Omental fat pad (tissue), 3 donors: ENCODE measurements at regions not wholly inside any gene's neighbourhood (a gene's known extent, or its start where the extent isn't known, plus 50 kb on each side); places are given as distances from the start of the nearest gene placed in this dataset.

Experiments
- ATAC-seq: fragments of 150-250 bp; one replicate; pipeline ENCODE4 v1.9.1; 2016; ENCODE audit warnings: mild to moderate bottlenecking, moderate library complexity; ENCODE audit not compliant: low FRiP score
- DNase-seq: peaks from one replicate; pipeline ENCODE4 v3.0.0-alpha.2; 2019; ENCODE audit warnings: low spot score
- TF ChIP-seq, protein P1 (sequence below), 3 donors: fragments of 450-650 bp; IDR thresholded peaks; one replicate each; pipeline ENCODE4 v1.5.1; 2016 to 2017; ENCODE audit warnings: antibody characterized with exemption in 3 of 3, mild to moderate bottlenecking in 3 of 3, moderate library complexity in 2 of 3

GRCh38 chr15:62722237-62722636, 320.3 kb upstream of the TPM1 start:
- ATAC-seq (no peak), DNase-seq (no peak)
- TF ChIP-seq, protein P1, sequence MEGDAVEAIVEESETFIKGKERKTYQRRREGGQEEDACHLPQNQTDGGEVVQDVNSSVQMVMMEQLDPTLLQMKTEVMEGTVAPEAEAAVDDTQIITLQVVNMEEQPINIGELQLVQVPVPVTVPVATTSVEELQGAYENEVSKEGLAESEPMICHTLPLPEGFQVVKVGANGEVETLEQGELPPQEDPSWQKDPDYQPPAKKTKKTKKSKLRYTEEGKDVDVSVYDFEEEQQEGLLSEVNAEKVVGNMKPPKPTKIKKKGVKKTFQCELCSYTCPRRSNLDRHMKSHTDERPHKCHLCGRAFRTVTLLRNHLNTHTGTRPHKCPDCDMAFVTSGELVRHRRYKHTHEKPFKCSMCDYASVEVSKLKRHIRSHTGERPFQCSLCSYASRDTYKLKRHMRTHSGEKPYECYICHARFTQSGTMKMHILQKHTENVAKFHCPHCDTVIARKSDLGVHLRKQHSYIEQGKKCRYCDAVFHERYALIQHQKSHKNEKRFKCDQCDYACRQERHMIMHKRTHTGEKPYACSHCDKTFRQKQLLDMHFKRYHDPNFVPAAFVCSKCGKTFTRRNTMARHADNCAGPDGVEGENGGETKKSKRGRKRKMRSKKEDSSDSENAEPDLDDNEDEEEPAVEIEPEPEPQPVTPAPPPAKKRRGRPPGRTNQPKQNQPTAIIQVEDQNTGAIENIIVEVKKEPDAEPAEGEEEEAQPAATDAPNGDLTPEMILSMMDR (IDR thresholded peaks at IDR 0.05) = no peak

DNA sequence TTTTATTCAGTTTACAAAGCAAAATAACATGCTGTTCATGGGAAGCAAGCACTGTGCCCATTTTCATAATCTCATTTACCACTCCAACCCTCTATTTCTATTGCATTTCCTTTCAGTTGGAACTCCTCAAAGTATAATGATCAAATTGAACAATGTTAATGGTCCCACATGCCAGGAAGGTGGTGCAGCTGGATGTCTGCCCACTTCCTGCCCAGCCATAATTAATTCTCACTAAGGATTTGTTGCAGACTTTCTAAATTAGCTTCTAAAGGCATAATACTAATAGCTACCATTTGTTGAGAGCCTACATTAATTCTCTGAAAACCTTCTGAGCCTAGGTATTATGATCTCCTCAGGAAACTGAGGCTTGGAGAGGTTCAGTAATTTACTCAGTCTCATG, 316.1 kb upstream of the TPM1 start:
- no peak for ATAC-seq
- TF ChIP-seq, protein P1 (IDR thresholded peaks at IDR 0.05) = no peak
- no peak for DNase-seq

- DNase-seq (no peak), ATAC-seq (no peak)
- TF ChIP-seq, protein P1 (IDR thresholded peaks at IDR 0.05) = no peak
Observed at GRCh38 chr15:62727501-62727900, 315.0 kb upstream of the TPM1 start.

DNA sequence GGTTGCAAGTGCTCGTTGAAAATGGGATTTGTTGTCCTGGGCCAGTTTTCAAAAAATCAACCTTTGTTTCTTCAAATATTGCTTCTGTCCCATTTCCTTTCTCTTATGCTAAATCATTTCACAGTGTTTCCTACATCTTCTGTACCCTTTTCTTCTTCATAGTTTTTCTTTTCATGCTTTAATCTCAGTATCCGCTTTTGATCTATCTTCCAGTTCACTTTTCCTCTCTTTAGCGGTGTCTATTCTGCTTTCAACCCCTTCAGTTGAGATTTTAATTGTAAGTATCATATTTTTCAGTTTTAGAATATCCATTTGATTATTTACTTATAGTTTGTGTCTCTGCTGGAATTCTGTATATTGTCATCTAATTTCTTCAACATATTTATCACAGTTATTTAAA, 311.7 kb upstream of the TPM1 start:
- DNase-seq (no peak), ATAC-seq (no peak)
- TF ChIP-seq, protein P1 (IDR thresholded peaks at IDR 0.05) = no peak

DNA sequence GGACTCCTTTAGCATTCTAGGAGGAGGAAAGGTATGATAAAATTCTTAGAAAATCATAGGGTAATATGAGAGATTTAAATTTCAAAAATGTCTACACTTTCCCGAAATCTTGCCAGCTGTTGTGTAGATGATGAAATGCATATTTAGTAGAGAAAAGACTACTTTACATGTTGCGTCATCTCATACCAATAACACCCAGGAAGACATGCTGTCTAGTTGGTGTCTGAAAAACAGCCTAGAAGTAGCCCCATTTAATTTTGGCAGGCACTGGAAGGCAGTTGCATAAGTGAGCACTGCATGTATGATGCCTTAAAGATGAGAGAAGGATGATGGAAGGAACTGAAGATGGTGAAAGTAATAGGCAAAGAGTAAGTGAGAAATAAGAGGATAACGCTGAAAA, 310.5 kb upstream of the TPM1 start:
- TF ChIP-seq, protein P1 (IDR thresholded peaks at IDR 0.05) = no peak
- ATAC-seq = peak; percentile 68
- no peak for DNase-seq

- DNase-seq (no peak), ATAC-seq (no peak)
- TF ChIP-seq, protein P1 (IDR thresholded peaks at IDR 0.05) = no peak
Observed at GRCh38 chr15:62734706-62735105, 307.8 kb upstream of the TPM1 start.

DNA sequence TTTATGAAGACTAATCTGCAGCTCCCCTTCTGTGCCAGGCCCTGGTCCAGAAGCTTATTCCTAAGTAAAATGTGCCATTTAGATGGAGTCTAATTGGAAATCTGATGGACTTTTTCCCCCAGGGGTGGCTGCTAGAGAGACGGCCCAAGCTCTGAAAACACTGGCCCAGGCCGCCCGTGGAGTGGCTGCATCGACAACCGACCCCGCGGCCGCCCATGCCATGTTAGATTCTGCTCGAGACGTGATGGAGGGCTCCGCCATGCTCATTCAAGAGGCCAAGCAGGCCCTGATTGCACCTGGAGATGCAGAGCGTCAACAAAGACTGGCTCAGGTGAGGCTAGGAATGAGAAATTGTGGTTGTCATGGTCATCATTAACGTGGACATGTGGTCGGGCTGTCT, 305.8 kb upstream of the TPM1 start:
- ATAC-seq = no peak
- TF ChIP-seq, protein P1 (IDR thresholded peaks at IDR 0.05) = no peak
- DNase-seq = no peak
